Spleen (tissue), 7 donors: ENCODE measurements at regions not wholly inside any gene's neighbourhood (a gene's known extent, or its start where the extent isn't known, plus 50 kb on each side); places are given as distances from the start of the nearest gene placed in this dataset.

Experiments
- CTCF ChIP-seq, 11 experiments: fragments of 200-600 bp in 7 of 11; fragments of 450-650 bp in 4 of 11; sonication (generic) in 4 of 11; IDR thresholded peaks in 8 of 11; conservative IDR thresholded peaks in 3 of 11; 1 replicate in 7 of 11; 2 replicates in 4 of 11; pipeline versions ENCODE4 v1.4.0 to v1.8.0; 2016 to 2021; ENCODE audit warnings: antibody characterized with exemption in 11 of 11, inconsistent platforms in 4 of 11, mild to moderate bottlenecking in 1 of 11
- POLR2A ChIP-seq, 3 donors: fragments of 450-650 bp; IDR thresholded peaks; one replicate each; pipeline ENCODE4 v1.5.1; 2017; ENCODE audit warnings: antibody characterized with exemption in 3 of 3, mild to moderate bottlenecking in 1 of 3
- donor health status: DM: no; HTN: no; CAD: no; lungs with moderate emphysema.
- donor health status: DM: no; HTN: no; CAD: no.
- donor health status: DM: no; HTN: no; CAD: no.

DNA sequence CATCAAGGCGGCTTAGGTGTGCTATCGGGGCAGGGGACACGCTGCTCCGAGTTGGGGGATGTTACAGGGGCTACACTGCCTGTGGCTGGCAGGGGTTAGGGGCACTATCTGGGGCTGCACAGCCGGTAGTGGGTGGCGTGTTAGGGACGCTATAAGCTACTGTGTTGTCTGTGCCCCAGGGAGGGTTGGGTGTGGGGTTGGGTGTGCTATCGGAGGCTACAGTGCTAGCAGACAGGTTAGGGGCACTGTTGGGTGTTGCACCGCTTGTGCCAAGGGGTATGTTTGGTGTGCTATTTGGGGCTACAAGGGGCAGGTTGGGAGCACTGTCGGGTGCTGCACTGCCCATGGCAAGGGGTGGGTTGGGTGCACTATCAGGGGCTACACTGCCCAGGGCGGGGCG lies 120.2 kb upstream of the VPREB1 start:
- no peak for TF ChIP-seq CTCF (IDR thresholded peaks at IDR 0.05 in 8 of 11, conservative IDR thresholded peaks at IDR 0.05 in 3 of 11)
- no peak for TF ChIP-seq POLR2A (IDR thresholded peaks at IDR 0.05)
